ENCODE measurements at regions not wholly inside any gene's neighbourhood (a gene's known extent, or its start where the extent isn't known, plus 50 kb on each side); places are given as distances from the start of the nearest gene placed in this dataset.

- H3K36me3 Mint-ChIP-seq (ENCODE audit: low read depth) = no peaks in the 10 kb centered on the region
- intact Hi-C loops (cut with micrococcal nuclease) = no loop called here
- no peak overlapping the region for H3K4me3 Mint-ChIP-seq (ENCODE audit: low read depth)
- peaks cover 3% of the 10 kb centered on the region for H3K27me3 Mint-ChIP-seq (ENCODE audit: low read depth)
- H3K27ac Mint-ChIP-seq = no peak overlapping the region
- H3K9me3 Mint-ChIP-seq = no peaks in the 10 kb centered on the region
- no peaks in the 10 kb centered on the region for H3K4me1 Mint-ChIP-seq (ENCODE audit: low read depth)
- no peak for DNase-seq (ENCODE audit: low spot score)
Observed at GRCh38 chr2:64283641-64284361, 139.6 kb upstream of the PELI1 start.

- Mint-ChIP-seq H3K9me3 (no peaks in the 10 kb centered on the region), H3K4me1 (ENCODE audit: low read depth) (no peaks in the 10 kb centered on the region), H3K27me3 (ENCODE audit: low read depth) (peaks cover 3% of the 10 kb centered on the region), H3K36me3 (ENCODE audit: low read depth) (no peaks in the 10 kb centered on the region), H3K27ac (no peak overlapping the region), H3K4me3 (ENCODE audit: low read depth) (no peak overlapping the region)
- intact Hi-C loops (cut with micrococcal nuclease) = no loop called here
- DNase-seq (ENCODE audit: low spot score) = no peak
Observed at GRCh38 chr2:64284751-64285150, 140.5 kb upstream of the PELI1 start.

GRCh38 chr2:64287202-64287740 is 143.1 kb upstream of the PELI1 start:
- H3K27me3 Mint-ChIP-seq (ENCODE audit: low read depth) = peaks cover 3% of the 10 kb centered on the region
- H3K4me3 Mint-ChIP-seq (ENCODE audit: low read depth) = no peak overlapping the region
- H3K4me1 Mint-ChIP-seq (ENCODE audit: low read depth) = no peaks in the 10 kb centered on the region
- no peak for DNase-seq (ENCODE audit: low spot score)
- H3K27ac Mint-ChIP-seq = no peak overlapping the region
- no peaks in the 10 kb centered on the region for H3K9me3 Mint-ChIP-seq
- intact Hi-C loops (cut with micrococcal nuclease) = no loop called here
- H3K36me3 Mint-ChIP-seq (ENCODE audit: low read depth) = no peaks in the 10 kb centered on the region

GRCh38 chr2:64288321-64289193 is 144.3 kb upstream of the PELI1 start:
- Mint-ChIP-seq H3K27ac (no peak overlapping the region), H3K36me3 (ENCODE audit: low read depth) (no peaks in the 10 kb centered on the region), H3K9me3 (no peaks in the 10 kb centered on the region), H3K4me1 (ENCODE audit: low read depth) (no peaks in the 10 kb centered on the region), H3K4me3 (ENCODE audit: low read depth) (no peak overlapping the region), H3K27me3 (ENCODE audit: low read depth) (peaks cover 3% of the 10 kb centered on the region)
- intact Hi-C loops (cut with micrococcal nuclease) = no loop called here
- no peak for DNase-seq (ENCODE audit: low spot score)

GRCh38 chr2:64289251-64289650 is 145.0 kb upstream of the PELI1 start:
- H3K4me1 Mint-ChIP-seq (ENCODE audit: low read depth) = no peaks in the 10 kb centered on the region
- H3K27me3 Mint-ChIP-seq (ENCODE audit: low read depth) = peaks cover 3% of the 10 kb centered on the region
- no peaks in the 10 kb centered on the region for H3K9me3 Mint-ChIP-seq
- no peak overlapping the region for H3K4me3 Mint-ChIP-seq (ENCODE audit: low read depth)
- intact Hi-C loops (cut with micrococcal nuclease) = no loop called here
- H3K27ac Mint-ChIP-seq = no peak overlapping the region
- H3K36me3 Mint-ChIP-seq (ENCODE audit: low read depth) = no peaks in the 10 kb centered on the region
- no peak for DNase-seq (ENCODE audit: low spot score)

- no peaks in the 10 kb centered on the region for H3K36me3 Mint-ChIP-seq (ENCODE audit: low read depth)
- DNase-seq (ENCODE audit: low spot score) = no peak
- peaks cover 2% of the 10 kb centered on the region for H3K4me1 Mint-ChIP-seq (ENCODE audit: low read depth)
- H3K27me3 Mint-ChIP-seq (ENCODE audit: low read depth) = peaks cover 4% of the 10 kb centered on the region
- H3K9me3 Mint-ChIP-seq = no peaks in the 10 kb centered on the region
- H3K27ac Mint-ChIP-seq = no peak overlapping the region
- intact Hi-C loops (cut with micrococcal nuclease) = no loop called here
- H3K4me3 Mint-ChIP-seq (ENCODE audit: low read depth) = no peak overlapping the region
Observed at GRCh38 chr2:64289737-64290136, 145.5 kb upstream of the PELI1 start.

- peaks cover 17% of the 10 kb centered on the region for H3K4me1 Mint-ChIP-seq (ENCODE audit: low read depth)
- H3K4me3 Mint-ChIP-seq (ENCODE audit: low read depth) = no peak overlapping the region
- intact Hi-C loops (cut with micrococcal nuclease) = no loop called here
- peaks cover 7% of the 10 kb centered on the region for H3K27me3 Mint-ChIP-seq (ENCODE audit: low read depth)
- H3K36me3 Mint-ChIP-seq (ENCODE audit: low read depth) = no peaks in the 10 kb centered on the region
- no peak overlapping the region for H3K27ac Mint-ChIP-seq
- no peaks in the 10 kb centered on the region for H3K9me3 Mint-ChIP-seq
- no peak for DNase-seq (ENCODE audit: low spot score)
Observed at GRCh38 chr2:64291181-64291580, 147.0 kb upstream of the PELI1 start.

- no peaks in the 10 kb centered on the region for H3K36me3 Mint-ChIP-seq (ENCODE audit: low read depth)
- H3K4me1 Mint-ChIP-seq (ENCODE audit: low read depth) = peaks cover 21% of the 10 kb centered on the region
- intact Hi-C loops (cut with micrococcal nuclease) = loop anchor here (2.0 kb wide), 1 partner anchor 31 kb away; no protein-coding TSS in a partner anchor
- no peak overlapping the region for H3K27ac Mint-ChIP-seq
- DNase-seq (ENCODE audit: low spot score) = no peak
- peaks cover 27% of the 10 kb centered on the region for H3K27me3 Mint-ChIP-seq (ENCODE audit: low read depth)
- no peak overlapping the region for H3K4me3 Mint-ChIP-seq (ENCODE audit: low read depth)
- no peaks in the 10 kb centered on the region for H3K9me3 Mint-ChIP-seq
Observed at GRCh38 chr2:64295326-64296139, 151.3 kb upstream of the PELI1 start.

GRCh38 chr2:64296140-64296480 is 151.9 kb upstream of the PELI1 start:
- Mint-ChIP-seq H3K27me3 (ENCODE audit: low read depth) (peaks cover 32% of the 10 kb centered on the region), H3K27ac (no peak overlapping the region), H3K4me3 (ENCODE audit: low read depth) (no peak overlapping the region), H3K36me3 (ENCODE audit: low read depth) (no peaks in the 10 kb centered on the region), H3K9me3 (no peaks in the 10 kb centered on the region), H3K4me1 (ENCODE audit: low read depth) (peaks cover 21% of the 10 kb centered on the region)
- no peak for DNase-seq (ENCODE audit: low spot score)
- intact Hi-C loops (cut with micrococcal nuclease) = no loop called here

GRCh38 chr2:64296695-64297346 is 152.6 kb upstream of the PELI1 start:
- intact Hi-C loops (cut with micrococcal nuclease) = no loop called here
- Mint-ChIP-seq H3K9me3 (no peaks in the 10 kb centered on the region), H3K4me3 (ENCODE audit: low read depth) (no peak overlapping the region), H3K36me3 (ENCODE audit: low read depth) (no peaks in the 10 kb centered on the region), H3K27me3 (ENCODE audit: low read depth) (peaks cover 35% of the 10 kb centered on the region), H3K27ac (no peak overlapping the region), H3K4me1 (ENCODE audit: low read depth) (peaks cover 21% of the 10 kb centered on the region)
- no peak for DNase-seq (ENCODE audit: low spot score)

GRCh38 chr2:64298161-64298560 is 153.9 kb upstream of the PELI1 start:
- no peaks in the 10 kb centered on the region for H3K36me3 Mint-ChIP-seq (ENCODE audit: low read depth)
- H3K4me1 Mint-ChIP-seq (ENCODE audit: low read depth) = peaks cover 21% of the 10 kb centered on the region
- no peak for DNase-seq (ENCODE audit: low spot score)
- intact Hi-C loops (cut with micrococcal nuclease) = no loop called here
- H3K27ac Mint-ChIP-seq = no peak overlapping the region
- no peaks in the 10 kb centered on the region for H3K9me3 Mint-ChIP-seq
- H3K4me3 Mint-ChIP-seq (ENCODE audit: low read depth) = no peak overlapping the region
- peaks cover 37% of the 10 kb centered on the region for H3K27me3 Mint-ChIP-seq (ENCODE audit: low read depth)

- H3K9me3 Mint-ChIP-seq = no peaks in the 10 kb centered on the region
- intact Hi-C loops (cut with micrococcal nuclease) = no loop called here
- H3K27me3 Mint-ChIP-seq (ENCODE audit: low read depth) = peaks cover 37% of the 10 kb centered on the region
- peaks cover 15% of the 10 kb centered on the region for H3K4me1 Mint-ChIP-seq (ENCODE audit: low read depth)
- no peaks in the 10 kb centered on the region for H3K36me3 Mint-ChIP-seq (ENCODE audit: low read depth)
- no peak overlapping the region for H3K27ac Mint-ChIP-seq
- H3K4me3 Mint-ChIP-seq (ENCODE audit: low read depth) = no peak overlapping the region
- no peak for DNase-seq (ENCODE audit: low spot score)
Observed at GRCh38 chr2:64300066-64300465, 153.9 kb upstream of the LGALSL start.
